ENCODE measurements at regions not wholly inside any gene's neighbourhood (a gene's known extent, or its start where the extent isn't known, plus 50 kb on each side); places are given as distances from the start of the nearest gene placed in this dataset.

- no peak for DNase-seq (ENCODE audit: low spot score)
Observed at GRCh38 chr6:33923857-33924514, 120.2 kb upstream of the MLN start.

GRCh38 chr6:33921745-33922144 lies 117.9 kb upstream of the MLN start:
- DNase-seq (ENCODE audit: low spot score), result no peak

GRCh38 chr6:33918175-33918695 lies 114.4 kb upstream of the MLN start:
- DNase-seq (ENCODE audit: low spot score), result no peak

GRCh38 chr6:33915134-33915533 lies 111.3 kb upstream of the MLN start:
- DNase-seq (ENCODE audit: low spot score), result no peak

- DNase-seq (ENCODE audit: low spot score), result peak; percentile 23
Observed at GRCh38 chr6:33914645-33915044, 110.8 kb upstream of the MLN start.

GRCh38 chr6:33912195-33912594 lies 108.4 kb upstream of the MLN start:
- no peak for DNase-seq (ENCODE audit: low spot score)

GRCh38 chr6:33911488-33911887 lies 107.7 kb upstream of the MLN start:
- no peak for DNase-seq (ENCODE audit: low spot score)

- no peak for DNase-seq (ENCODE audit: low spot score)
Observed at GRCh38 chr6:33910594-33910993, 106.8 kb upstream of the MLN start.

GRCh38 chr6:33909737-33910136 lies 105.9 kb upstream of the MLN start:
- DNase-seq (ENCODE audit: low spot score), result no peak

- DNase-seq (ENCODE audit: low spot score), result no peak
Observed at GRCh38 chr6:33908025-33908424, 104.2 kb upstream of the MLN start.

GRCh38 chr6:33907227-33907626 lies 103.4 kb upstream of the MLN start:
- no peak for DNase-seq (ENCODE audit: low spot score)

GRCh38 chr6:33906439-33906838 lies 102.6 kb upstream of the MLN start:
- DNase-seq (ENCODE audit: low spot score), result no peak

- DNase-seq (ENCODE audit: low spot score), result no peak
Observed at GRCh38 chr6:33905071-33905609, 101.3 kb upstream of the MLN start.

GRCh38 chr6:33904747-33905065 lies 100.9 kb upstream of the MLN start:
- no peak for DNase-seq (ENCODE audit: low spot score)

- no peak for DNase-seq (ENCODE audit: low spot score)
Observed at GRCh38 chr6:33904050-33904746, 100.4 kb upstream of the MLN start.

GRCh38 chr6:33903579-33903978 lies 99.8 kb upstream of the MLN start:
- DNase-seq (ENCODE audit: low spot score), result no peak

- no peak for DNase-seq (ENCODE audit: low spot score)
Observed at GRCh38 chr6:33902457-33902853, 98.7 kb upstream of the MLN start.

- no peak for DNase-seq (ENCODE audit: low spot score)
Observed at GRCh38 chr6:33901822-33902456, 98.1 kb upstream of the MLN start.

- no peak for DNase-seq (ENCODE audit: low spot score)
Observed at GRCh38 chr6:33898771-33899170, 95.0 kb upstream of the MLN start.

GRCh38 chr6:33897189-33897780 lies 93.5 kb upstream of the MLN start:
- DNase-seq (ENCODE audit: low spot score), result no peak

- DNase-seq (ENCODE audit: low spot score), result peak; percentile 10
Observed at GRCh38 chr6:33896391-33897188, 92.8 kb upstream of the MLN start.

- DNase-seq (ENCODE audit: low spot score), result no peak
Observed at GRCh38 chr6:33895988-33896387, 92.2 kb upstream of the MLN start.

All from putamen (tissue), 1 donor.